ENCODE measurements at regions not wholly inside any gene's neighbourhood (a gene's known extent, or its start where the extent isn't known, plus 50 kb on each side); places are given as distances from the start of the nearest gene placed in this dataset.

DNA sequence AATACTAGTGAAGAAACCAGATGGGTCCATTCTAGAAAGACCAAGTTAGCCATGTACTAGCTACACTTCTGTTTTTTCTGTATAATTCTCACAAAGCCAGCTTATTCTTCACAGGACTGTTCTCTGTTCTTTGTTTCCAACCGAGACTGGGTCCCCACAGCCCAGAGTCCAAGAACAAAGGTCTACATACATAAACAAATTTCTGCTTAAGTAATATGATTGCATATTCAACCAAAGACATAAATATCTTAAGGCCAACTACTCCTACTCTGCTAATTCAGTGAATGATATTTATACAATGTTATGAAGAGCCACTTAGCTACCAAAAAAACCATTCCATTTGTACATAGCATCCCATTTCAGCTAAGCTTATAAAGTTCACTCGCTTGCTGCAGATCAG lies 299.8 kb upstream of the CCDC54 start:
- no peak for DNase-seq (ENCODE audit: low spot score)

DNA sequence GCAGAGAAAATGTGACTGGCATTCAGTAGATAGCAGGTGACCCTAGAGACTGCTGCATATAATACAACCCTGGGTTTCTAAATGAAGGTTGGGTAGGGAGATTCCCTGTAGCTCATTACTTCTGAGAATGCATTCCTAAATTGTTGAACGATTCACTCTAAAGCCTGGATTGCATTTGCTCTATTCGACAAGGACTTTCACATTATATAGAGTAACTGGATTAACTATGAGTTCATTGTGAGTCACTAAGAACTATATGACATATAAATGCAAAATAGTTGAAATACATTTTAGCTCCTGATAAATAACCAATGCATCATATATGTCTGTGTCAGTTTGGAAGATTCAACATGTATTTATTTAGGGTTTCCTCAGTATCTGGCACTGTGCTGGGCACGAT lies 294.7 kb upstream of the CCDC54 start:
- DNase-seq (ENCODE audit: low spot score), result no peak

DNA sequence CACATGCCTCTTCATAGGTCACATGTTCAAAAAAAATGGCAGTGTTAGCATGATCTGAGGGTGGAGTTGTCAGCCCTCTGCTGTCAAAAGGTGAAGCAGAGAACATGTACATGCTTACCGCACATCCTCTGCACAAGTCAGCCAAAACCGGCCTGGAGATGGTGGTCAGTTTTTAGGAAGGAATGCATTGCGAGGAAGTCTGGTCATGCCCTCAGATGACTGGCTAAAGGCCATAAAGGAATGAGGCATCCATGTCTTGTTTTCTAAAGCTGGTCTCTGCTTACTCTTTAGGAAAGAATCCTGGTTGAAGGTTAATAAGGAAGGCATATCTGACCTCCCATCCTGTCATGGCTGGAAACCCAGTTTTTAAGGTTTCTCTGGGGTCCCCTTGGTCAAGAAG lies 292.0 kb upstream of the CCDC54 start:
- no peak for DNase-seq (ENCODE audit: low spot score)

DNA sequence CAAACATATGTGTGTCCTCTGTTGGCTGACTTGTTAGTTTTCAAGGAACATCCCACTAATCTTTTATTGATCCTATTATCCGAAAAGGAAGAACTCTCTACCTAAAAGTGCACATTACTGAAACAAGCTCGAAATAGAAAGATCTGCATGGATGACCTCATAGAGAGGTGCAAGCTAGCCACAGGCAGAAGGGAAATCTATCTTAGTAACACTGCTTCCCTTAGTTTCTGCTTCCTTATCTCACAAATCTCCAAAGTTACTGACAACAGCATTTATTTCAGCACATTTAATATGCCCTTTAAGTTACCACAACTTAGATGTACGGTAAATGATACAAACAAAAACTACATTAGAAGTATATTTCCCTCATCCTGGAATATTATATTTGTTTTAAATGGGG lies 285.1 kb upstream of the CCDC54 start:
- no peak for DNase-seq (ENCODE audit: low spot score)

DNA sequence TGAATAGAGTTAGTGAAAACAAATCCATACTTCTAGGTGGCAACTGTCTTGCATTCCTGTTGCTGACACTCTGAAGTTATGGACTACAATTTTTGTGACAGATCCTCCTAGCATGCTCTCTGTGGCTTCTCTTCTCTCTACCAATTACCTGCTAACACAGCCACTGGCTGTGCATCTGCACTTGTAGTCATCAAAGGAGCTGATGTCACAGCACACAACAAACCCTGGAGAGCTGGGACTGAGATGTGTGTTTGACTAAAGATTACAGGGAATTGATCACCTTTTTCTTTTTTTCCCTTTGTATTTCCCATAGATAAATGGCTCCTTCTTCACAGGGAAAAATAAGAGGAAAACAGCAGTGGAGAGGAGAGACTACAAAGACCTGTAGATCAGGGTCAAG lies 278.4 kb upstream of the CCDC54 start:
- DNase-seq (ENCODE audit: low spot score), result no peak

DNA sequence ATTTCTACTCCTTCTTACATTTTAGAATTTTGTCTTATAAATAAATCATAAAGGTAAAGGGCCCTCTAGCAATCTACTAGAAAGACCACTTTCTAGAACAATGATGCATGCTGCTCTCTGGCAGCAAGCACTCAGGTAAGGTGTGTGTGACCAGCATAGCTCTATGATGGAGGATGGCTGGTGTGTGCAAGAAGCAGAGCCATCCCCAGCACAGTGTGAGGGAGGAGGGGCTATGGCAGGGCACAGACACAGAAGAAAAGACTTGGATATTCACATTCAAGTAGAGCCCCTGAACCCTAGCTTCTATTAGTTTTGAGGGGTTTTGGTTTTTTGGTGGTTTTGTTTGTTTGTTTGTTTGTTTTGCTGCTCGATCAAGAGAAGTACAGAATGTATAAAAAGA lies 277.1 kb upstream of the CCDC54 start:
- no peak for DNase-seq (ENCODE audit: low spot score)

DNA sequence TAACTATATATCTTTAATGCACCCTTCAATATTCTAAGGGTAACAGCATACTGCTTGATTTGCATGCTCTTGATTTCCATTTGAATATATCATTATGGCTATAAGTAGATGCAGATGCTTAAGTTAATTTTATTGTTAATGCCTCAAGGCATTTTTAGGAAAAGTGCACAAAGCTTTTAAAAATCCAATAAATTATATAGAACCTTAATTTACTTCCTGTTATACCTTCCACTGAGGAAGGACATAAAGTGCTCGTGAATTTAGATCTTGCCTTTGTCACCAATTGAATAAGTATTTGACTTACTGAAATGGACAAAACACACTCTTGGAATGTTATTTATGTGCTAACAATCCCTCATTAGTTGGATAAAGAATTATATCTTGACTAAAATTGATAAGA lies 276.7 kb upstream of the CCDC54 start:
- DNase-seq (ENCODE audit: low spot score), result no peak

DNA sequence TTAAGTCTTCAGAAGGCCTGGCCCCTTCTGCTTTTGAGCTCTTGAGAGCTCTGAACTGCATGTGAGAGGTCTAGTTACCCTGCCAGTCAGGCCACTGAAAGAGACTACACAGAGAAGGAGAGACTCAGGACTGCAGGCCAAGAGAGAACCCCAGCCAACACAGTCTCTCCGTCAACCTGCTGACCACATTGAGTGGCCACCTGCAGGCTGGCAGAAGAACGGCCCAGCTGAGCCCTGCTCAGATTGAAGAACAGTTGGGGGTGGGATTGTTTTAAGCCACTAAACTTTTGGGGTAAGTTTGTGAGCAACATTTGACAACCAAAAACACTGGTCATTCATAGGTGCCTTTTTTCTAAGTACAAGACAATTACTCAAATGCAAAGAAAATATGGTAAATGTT lies 273.5 kb upstream of the CCDC54 start:
- no peak for DNase-seq (ENCODE audit: low spot score)

DNA sequence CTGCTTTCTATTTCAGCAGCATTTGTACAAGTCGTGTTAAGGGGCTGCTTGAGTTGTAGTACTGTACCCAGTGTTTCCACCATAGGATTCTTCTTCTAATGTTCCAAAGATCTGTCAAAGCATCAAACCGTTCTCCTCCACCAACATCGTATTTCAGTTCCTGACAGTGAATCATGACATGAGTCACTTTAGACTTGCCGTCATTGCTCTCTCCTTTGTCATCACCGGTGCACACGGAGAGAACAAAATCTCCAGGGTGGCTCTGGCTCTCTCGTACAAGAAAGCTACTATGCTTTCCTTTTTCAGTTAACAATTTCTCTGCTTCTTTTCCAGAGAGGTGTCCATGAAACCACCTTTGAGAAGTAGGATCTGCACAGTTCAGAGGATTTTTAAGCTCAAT lies 270.9 kb upstream of the CCDC54 start:
- no peak for DNase-seq (ENCODE audit: low spot score)

DNA sequence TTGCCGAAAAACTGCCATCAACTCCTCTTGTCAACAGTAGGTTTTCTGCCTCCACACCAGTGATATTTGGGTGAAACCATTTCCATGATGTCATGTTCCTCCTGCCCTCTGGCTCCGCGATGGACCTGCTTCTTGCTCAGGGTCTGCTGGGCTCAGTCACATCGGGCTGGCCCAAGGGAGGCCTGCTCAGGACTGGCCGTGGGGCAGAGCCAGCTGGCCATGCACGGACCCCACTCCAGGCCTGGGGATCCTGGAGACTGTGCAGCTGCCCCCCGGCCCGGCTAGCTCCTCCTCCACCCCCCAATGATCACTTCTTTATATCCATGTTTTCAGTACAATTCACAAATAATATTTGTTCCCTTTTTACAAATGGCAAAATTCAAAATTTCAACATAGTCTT lies 270.3 kb upstream of the CCDC54 start:
- no peak for DNase-seq (ENCODE audit: low spot score)

DNA sequence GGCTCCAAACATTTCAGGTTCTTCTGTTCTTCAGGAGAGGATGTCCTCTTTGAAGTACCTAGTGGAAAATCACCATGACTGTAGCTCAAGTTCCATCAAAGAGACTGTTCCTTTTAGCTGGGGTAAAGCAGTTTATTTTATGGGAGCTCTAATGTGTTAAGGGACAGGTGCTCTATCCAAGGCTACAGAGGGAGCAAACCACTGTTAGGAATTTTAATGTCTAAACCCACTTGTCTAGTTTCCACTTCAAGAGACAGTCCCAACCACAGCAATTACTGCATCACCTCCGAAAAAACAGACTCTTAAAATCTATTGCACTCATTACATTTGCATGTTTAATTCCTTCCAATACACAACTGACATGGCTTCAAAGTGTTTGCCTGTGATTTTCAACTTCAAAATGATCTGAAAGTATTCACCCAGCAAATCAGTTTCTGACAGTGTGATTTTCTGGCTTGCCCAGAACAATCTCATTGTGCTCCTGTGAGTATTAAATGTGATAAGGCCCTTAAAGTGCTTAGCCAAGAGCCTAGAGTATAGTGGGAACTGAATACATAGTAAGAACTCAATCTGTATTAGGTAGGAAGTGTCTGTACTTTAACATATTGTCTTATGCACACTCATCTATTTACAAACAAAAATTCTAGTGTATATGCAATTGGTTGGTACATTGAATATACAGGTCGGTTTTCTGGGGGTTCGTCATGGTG lies 266.5 kb upstream of the CCDC54 start:
- DNase-seq (ENCODE audit: low spot score), result no peak

DNA sequence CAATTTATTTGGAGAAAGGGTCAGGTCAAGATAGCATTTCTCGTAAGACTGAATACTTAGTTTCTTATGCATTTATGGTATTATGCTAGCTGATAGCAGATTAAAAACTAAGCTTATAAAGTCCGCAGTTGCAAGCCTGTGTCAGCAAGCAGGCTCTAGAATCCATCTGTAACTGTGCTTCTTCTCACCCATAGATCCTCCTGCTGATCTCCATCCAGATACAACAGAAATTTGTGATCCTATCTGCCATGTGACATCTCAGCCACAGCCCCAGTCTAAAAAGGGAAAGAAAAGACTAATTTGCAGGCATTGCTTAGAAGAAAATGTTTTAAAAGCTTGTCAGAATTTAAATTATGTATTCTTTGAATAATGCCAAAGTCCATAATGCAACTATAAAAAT lies 265.4 kb upstream of the CCDC54 start:
- DNase-seq (ENCODE audit: low spot score), result no peak

DNA sequence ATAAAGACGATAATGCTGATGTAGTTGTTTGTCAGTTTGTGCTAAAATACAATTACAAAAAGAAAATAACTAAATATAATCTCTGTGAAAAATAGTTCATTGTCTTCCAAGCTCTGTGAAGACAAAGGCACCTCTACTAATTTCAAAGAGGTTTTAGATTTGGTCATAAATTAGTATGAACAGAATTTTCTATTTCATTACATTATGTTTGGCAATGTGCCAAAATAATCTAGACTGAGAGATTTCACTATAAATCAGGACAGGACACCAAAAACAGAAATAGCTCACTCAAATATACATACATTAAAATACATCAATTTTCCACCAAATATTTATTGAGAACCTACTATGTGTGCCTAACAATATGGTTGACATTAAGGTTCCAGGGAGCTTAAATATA lies 264.9 kb upstream of the CCDC54 start:
- no peak for DNase-seq (ENCODE audit: low spot score)

DNA sequence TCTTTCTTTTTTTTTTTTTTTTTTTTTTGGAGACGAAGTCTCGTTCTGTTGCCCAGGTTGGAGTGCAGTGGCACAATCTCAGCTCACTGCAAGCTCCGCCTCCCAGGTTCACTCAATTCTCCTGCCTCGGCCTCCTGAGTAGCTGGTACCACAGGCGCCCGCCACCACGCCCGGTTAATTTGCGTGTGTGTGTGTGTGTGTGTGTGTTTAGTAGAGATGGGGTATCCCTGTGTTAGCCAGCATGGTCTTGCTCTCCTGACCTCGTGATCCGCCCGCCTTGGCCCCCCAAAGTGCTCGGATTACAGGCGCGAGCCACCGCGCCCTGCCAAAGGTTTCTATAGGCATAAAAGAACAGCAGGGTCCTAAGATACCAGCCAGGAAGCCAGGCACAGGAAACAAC lies 261.0 kb upstream of the CCDC54 start:
- DNase-seq (ENCODE audit: low spot score), result no peak

DNA sequence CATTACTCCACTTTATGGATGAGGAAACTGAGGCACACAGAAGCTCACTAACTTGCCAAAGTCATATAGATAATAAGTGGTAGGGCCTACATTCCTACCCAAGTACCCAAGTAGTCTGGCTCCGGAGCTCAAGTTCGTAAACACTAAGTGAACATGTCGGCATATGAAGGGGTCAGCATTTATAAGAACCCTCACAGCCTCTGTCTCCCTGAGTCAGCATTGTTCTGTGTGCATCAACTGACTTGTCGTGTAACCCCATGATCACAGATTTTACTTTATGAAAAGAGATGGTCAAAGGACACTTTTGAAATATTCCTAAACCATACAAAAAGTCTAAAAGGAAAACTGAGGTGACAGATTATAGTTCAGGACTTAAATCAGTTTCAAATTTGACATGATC lies 260.1 kb upstream of the CCDC54 start:
- DNase-seq (ENCODE audit: low spot score), result no peak

DNA sequence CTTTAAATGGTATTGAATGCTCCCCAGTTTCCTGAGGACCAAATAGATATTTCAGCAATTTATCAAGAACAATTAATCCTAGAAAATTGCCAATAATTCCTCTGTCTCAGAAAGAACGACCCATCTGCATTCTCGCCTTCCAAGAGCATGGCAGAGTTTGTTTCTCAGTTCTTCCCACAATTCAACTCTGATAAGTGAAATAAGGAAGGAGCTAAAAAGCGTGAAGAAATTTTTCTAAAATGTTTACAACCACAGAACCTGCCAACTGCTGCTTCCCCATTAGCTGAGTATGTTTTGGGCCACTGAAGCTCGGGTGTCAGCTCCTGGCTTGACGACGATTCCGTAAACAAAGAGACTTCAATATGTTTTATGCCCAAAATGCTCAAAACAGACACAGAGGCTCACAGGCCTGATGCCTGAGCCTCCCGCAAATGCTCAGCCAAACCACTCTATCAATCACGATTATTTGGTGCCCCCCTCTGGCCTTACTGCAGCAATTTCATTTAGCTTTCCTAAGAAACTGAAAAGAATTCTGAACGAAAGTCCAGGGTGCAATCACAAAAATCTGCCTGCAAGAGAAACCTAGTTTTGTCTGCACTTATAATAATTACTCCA lies 259.2 kb upstream of the CCDC54 start:
- no peak for DNase-seq (ENCODE audit: low spot score)

DNA sequence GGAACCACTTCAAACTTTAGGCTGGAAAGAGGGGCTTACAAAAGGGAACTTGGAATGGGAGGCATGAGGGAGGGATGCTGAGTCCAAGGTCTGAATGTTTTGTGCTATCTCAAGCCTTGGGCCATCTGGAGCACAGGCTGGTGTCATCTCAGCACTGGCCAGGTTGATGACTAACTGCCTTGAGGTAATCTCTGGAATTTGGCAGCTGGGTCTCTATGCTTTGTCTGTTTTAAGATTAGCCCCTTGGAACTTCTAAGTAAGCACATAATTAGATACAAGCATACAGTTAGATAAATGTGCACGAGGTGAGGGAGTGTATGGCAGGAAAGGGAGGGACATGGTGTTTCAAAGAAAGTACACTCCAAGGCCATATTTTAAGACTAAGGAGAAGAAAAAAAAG lies 252.4 kb upstream of the CCDC54 start:
- no peak for DNase-seq (ENCODE audit: low spot score)

DNA sequence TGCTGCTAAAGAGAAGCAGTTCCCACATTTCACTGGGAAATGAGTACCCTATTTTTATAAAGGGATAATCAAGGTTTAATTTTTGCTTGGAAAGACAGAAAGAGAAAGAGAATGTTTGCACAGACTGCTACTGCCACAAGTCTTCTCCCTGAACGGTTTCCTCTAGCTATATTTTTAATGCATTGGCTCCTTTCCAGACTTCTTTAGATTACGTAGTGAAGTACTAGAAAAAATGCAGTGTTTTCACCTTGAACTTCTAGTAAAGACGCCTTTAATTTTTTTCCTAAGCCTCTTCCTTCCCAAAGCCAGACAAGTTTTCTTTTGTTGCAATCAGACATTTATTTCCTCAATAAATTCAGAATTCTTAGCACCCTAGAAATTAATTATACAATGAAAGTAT lies 248.3 kb upstream of the CCDC54 start:
- no peak for DNase-seq (ENCODE audit: low spot score)

DNA sequence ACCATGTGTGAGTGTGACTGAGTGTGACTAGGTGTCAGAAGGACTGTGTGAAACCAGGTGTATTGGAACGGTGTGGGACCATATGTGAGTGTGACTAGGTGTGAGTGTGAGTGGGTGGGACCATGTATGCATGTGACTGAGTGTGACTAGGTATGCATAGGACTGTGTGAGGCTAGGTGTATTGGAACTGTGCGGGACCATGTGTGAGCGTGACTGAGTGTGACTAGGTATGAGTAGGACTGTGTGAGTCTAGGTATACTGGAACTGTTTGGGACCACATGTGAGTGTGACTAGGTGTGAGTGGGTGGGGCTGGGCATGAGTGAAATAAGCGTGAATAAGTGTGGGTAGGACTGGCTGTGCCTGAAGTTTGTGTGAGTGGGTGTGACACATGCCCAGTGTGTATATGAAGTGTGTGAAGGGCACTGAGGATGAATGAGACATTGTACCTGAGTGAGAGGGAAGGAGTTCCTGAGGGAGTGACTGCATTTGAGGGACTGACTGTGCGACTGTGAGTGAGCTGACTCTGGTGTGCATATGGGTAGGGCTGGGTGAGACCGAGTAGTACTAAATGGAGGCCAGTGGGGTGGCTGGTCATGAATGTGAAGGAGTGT lies 247.0 kb upstream of the CCDC54 start:
- no peak for DNase-seq (ENCODE audit: low spot score)

DNA sequence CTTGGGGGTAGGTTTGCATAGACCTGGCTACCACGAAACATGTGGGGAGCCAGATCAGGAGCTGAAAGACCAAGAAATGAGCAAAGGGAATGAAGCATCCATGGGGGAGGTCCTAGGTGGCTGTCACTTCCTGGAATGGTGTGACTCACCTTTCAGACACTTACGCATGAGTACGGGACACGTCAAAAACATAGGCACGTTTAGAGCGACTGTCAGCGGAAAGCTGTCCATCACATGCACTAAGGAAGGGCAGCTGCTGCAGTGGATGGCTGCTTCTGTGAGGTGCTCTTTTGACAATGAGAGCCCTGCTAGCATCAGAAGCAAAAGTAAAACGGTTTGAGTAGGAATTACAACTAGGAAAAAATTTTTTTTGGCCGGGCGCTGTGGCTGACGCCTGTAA lies 244.6 kb upstream of the CCDC54 start:
- no peak for DNase-seq (ENCODE audit: low spot score)

DNA sequence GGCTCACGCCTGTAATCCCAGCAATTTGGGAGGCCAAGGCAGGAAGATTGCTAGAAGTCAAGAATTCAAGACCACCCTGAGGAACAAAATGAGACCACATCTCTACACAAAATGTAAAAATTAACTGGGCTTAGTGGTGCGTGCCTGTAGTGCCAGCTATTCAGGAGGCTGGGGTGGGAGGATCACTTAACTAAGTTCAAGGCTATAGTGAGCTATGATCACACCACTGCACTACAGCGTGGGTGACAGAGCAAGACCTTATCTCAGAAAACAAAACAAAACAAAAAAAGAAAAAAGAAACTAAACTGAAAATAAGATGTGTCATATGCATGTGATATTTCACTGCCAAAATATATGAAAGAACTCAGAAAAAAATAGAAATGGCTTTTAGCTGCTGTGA lies 243.3 kb upstream of the CCDC54 start:
- no peak for DNase-seq (ENCODE audit: low spot score)

DNA sequence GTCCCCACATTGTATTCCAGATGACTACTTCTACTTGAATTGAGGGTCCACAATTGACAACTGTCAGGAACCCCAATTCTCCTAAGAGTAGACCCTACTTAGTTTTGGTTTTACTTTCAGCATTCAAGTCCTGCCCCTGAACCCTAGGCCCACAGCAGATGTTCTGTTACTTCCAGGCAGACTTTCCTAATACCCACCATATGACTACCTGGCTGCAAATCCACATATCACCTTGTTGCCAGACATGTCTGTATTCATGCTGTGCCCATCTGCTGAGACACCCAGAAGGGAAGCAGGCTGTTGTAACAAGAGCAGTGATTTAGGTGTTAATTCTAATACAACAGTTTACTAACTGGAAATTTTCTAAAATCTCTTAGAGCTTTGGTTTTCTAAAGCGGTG lies 235.1 kb upstream of the CCDC54 start:
- no peak for DNase-seq (ENCODE audit: low spot score)

DNA sequence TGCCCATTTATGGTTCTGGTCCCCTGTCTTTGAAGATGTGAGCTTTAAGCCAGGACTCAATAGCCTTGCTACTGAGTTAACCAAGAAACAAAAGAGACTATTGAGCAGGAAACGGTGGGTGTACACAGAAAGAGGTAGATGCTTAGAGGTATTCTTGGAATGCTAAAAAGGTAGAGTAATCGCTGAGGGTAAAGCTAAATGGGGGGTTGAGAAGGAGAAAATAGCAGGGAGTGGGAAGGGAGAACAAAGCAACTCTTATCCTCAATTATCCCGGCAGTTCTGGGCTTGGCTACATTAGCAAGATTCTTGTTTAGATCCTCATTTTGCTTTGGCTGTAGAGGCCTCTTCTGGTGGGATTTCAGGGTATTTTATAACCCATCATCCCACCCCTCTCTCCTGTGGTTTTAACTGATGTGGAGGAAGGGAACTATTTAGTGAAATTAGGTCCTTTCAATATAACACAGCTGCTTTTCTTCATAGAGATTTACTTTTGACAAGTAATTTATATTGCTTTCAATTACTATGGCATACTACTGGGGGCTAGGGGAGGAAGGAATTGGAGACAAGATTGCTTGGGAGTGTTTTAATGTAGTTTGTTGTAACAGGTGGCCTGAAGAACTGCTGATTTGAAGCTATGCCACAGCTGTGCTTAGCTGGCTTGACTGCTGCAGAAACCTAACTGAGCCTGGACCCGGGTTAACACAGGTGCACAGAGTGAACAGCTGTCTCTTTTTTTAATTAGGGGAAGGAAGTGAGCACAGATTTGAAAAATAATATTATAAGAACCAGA lies 234.3 kb upstream of the CCDC54 start:
- no peak for DNase-seq (ENCODE audit: low spot score)

Measured in CD4-positive, alpha-beta T cell treated with Interleukin-15 for 4 hours (primary cell).